ENCODE measurements at regions not wholly inside any gene's neighbourhood (a gene's known extent, or its start where the extent isn't known, plus 50 kb on each side); places are given as distances from the start of the nearest gene placed in this dataset.

- DNase-seq (ENCODE audit: low read depth, low spot score) (no peak), FAIRE-seq (no peak)
- Histone ChIP-seq H3K4me3 (ENCODE audit: control insufficient read depth in 2 of 3, extremely low read depth in 1 of 3, insufficient read depth in 2 of 3, low read depth in 1 of 3, low read length in 3 of 3) (no peak overlapping the region), H3K4me1 (ENCODE audit: control insufficient read depth, extremely low read depth, insufficient read depth, low read length) (no peaks in the 10 kb centered on the region), H3K36me3 (ENCODE audit: control insufficient read depth in 2 of 2, extremely low read depth in 1 of 2, insufficient read depth in 2 of 2, low read length in 2 of 2) (no peaks in the 10 kb centered on the region), H3K9ac (ENCODE audit: control insufficient read depth, extremely low read depth, insufficient read depth, low read length) (no peak overlapping the region), H4K20me1 (ENCODE audit: control insufficient read depth, extremely low read depth, insufficient read depth, low read length) (no peaks in the 10 kb centered on the region), H3K79me2 (ENCODE audit: control insufficient read depth, insufficient read depth, low read length) (no peaks in the 10 kb centered on the region), H2AFZ (ENCODE audit: control insufficient read depth, low read length) (no peak overlapping the region), H3K27ac (ENCODE audit: control insufficient read depth, insufficient read depth, low read length) (no peak overlapping the region), H3K27me3 (ENCODE audit: control insufficient read depth, extremely low read depth, insufficient read depth, low read length) (no peaks in the 10 kb centered on the region), H3K4me2 (ENCODE audit: control insufficient read depth, extremely low read depth, insufficient read depth, low read depth, low read length) (no peak overlapping the region), H3K9me1 (ENCODE audit: control insufficient read depth, extremely low read depth, insufficient read depth, low read length) (no peaks in the 10 kb centered on the region), H3K9me3 (ENCODE audit: control insufficient read depth, low read depth, low read length) (no peaks in the 10 kb centered on the region)
- TF ChIP-seq EZH2 (IDR thresholded peaks at IDR 0.05; ENCODE audit: low read length) (no peak), CTCF (optimal IDR thresholded peaks at IDR 0.05 in 1 of 3, IDR thresholded peaks at IDR 0.05 in 1 of 3, conservative IDR thresholded peaks at IDR 0.05 in 1 of 3; ENCODE audit: extremely low read depth in 1 of 3, insufficient read depth in 2 of 3, low read length in 3 of 3) (no peak)
- dilution Hi-C loops (cut with MboI; ENCODE audit: extremely low pct_ligation_motif_present, low sequenced_read_pairs): no loop called here
Measured at GRCh38 chrX:4674028-4674782, 960.8 kb upstream of the PRKX start.

GRCh38 chrX:4671344-4671743 lies 957.9 kb upstream of the PRKX start:
- Histone ChIP-seq H3K4me2 (ENCODE audit: control insufficient read depth, extremely low read depth, insufficient read depth, low read depth, low read length) (no peak overlapping the region), H3K27me3 (ENCODE audit: control insufficient read depth, extremely low read depth, insufficient read depth, low read length) (no peaks in the 10 kb centered on the region), H2AFZ (ENCODE audit: control insufficient read depth, low read length) (no peak overlapping the region), H3K4me3 (ENCODE audit: control insufficient read depth in 2 of 3, extremely low read depth in 1 of 3, insufficient read depth in 2 of 3, low read depth in 1 of 3, low read length in 3 of 3) (no peak overlapping the region), H3K9me3 (ENCODE audit: control insufficient read depth, low read depth, low read length) (no peaks in the 10 kb centered on the region), H3K4me1 (ENCODE audit: control insufficient read depth, extremely low read depth, insufficient read depth, low read length) (no peaks in the 10 kb centered on the region), H3K36me3 (ENCODE audit: control insufficient read depth in 2 of 2, extremely low read depth in 1 of 2, insufficient read depth in 2 of 2, low read length in 2 of 2) (no peaks in the 10 kb centered on the region), H3K9ac (ENCODE audit: control insufficient read depth, extremely low read depth, insufficient read depth, low read length) (no peak overlapping the region), H3K79me2 (ENCODE audit: control insufficient read depth, insufficient read depth, low read length) (no peaks in the 10 kb centered on the region), H3K9me1 (ENCODE audit: control insufficient read depth, extremely low read depth, insufficient read depth, low read length) (no peaks in the 10 kb centered on the region), H4K20me1 (ENCODE audit: control insufficient read depth, extremely low read depth, insufficient read depth, low read length) (no peaks in the 10 kb centered on the region), H3K27ac (ENCODE audit: control insufficient read depth, insufficient read depth, low read length) (no peak overlapping the region)
- FAIRE-seq: no peak
- no peak for DNase-seq (ENCODE audit: low read depth, low spot score)
- TF ChIP-seq EZH2 (IDR thresholded peaks at IDR 0.05; ENCODE audit: low read length) (no peak), CTCF (optimal IDR thresholded peaks at IDR 0.05 in 1 of 3, IDR thresholded peaks at IDR 0.05 in 1 of 3, conservative IDR thresholded peaks at IDR 0.05 in 1 of 3; ENCODE audit: extremely low read depth in 1 of 3, insufficient read depth in 2 of 3, low read length in 3 of 3) (no peak)
- dilution Hi-C loops (cut with MboI; ENCODE audit: extremely low pct_ligation_motif_present, low sequenced_read_pairs): no loop called here
